Left hindlimb (tissue), 1 donor: ENCODE measurements at regions not wholly inside any gene's neighbourhood (a gene's known extent, or its start where the extent isn't known, plus 50 kb on each side); places are given as distances from the start of the nearest gene placed in this dataset.

Experiments
- DNase-seq: peaks from one replicate; pipeline ENCODE4 v3.0.0-alpha.2; 2018

GRCh38 chr2:241924069-241924908 is 54.8 kb downstream of the RTP5 start:
- no peak for DNase-seq

- no peak for DNase-seq
Measured at GRCh38 chr2:241924909-241925250, 55.4 kb downstream of the RTP5 start.

- DNase-seq = no peak
Measured at GRCh38 chr2:241925277-241925676, 55.7 kb downstream of the RTP5 start.

- no peak for DNase-seq
Measured at GRCh38 chr2:241925821-241926441, 56.4 kb downstream of the RTP5 start.

- DNase-seq = no peak
Measured at GRCh38 chr2:241926541-241927311, 57.2 kb downstream of the RTP5 start.

GRCh38 chr2:241929551-241930490 is 60.3 kb downstream of the RTP5 start:
- DNase-seq = no peak

- DNase-seq = no peak
Measured at GRCh38 chr2:241931084-241931975, 61.8 kb downstream of the RTP5 start.

GRCh38 chr2:241931976-241932898 is 62.7 kb downstream of the RTP5 start:
- no peak for DNase-seq

GRCh38 chr2:241932899-241933178 is 63.3 kb downstream of the RTP5 start:
- DNase-seq = no peak

GRCh38 chr2:241933179-241933911 is 63.8 kb downstream of the RTP5 start:
- no peak for DNase-seq

GRCh38 chr2:241935314-241935713 is 65.8 kb downstream of the RTP5 start:
- DNase-seq = no peak

- no peak for DNase-seq
Measured at GRCh38 chr2:241935774-241936173, 66.2 kb downstream of the RTP5 start.

- no peak for DNase-seq
Measured at GRCh38 chr2:241936457-241937133, 67.1 kb downstream of the RTP5 start.

GRCh38 chr2:241937297-241937696 is 67.8 kb downstream of the RTP5 start:
- no peak for DNase-seq

- DNase-seq = no peak
Measured at GRCh38 chr2:241939541-241939940, 70.0 kb downstream of the RTP5 start.

GRCh38 chr2:241940329-241940728 is 70.8 kb downstream of the RTP5 start:
- DNase-seq = no peak

GRCh38 chr2:241941691-241942301 is 72.3 kb downstream of the RTP5 start:
- no peak for DNase-seq

GRCh38 chr2:241942416-241943208 is 73.1 kb downstream of the RTP5 start:
- DNase-seq = no peak
